HG02571 (cell line): ENCODE measurements at regions not wholly inside any gene's neighbourhood (a gene's known extent, or its start where the extent isn't known, plus 50 kb on each side); places are given as distances from the start of the nearest gene placed in this dataset.

Source experiments
- ATAC-seq: cut with Tn5 transposase; IDR thresholded peaks from one replicate; pipeline ENCODE4 v1.9.1; 2021; ENCODE audit warnings: mild to moderate bottlenecking, moderate library complexity; ENCODE audit not compliant: unreplicated experiment

DNA sequence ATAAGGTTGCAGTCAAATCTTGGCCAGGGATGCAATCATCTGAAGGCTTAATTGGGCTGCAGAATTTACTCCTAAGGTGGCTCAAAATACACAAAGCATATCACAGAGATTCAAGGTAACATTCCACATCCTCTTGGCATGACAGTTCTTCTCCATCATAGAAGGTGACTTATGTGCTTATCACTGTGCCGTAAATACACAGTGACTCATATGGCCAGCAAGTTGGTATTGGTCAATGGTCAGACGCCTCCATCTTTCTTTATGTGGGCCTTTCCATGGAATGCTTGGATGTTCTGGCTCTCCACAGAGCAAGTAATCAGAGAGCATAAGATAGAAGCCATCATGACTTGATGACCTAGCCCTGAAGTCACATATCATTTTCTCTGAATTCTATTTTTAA lies 168.8 kb upstream of the ST8SIA2 start:
- ATAC-seq = no peak

DNA sequence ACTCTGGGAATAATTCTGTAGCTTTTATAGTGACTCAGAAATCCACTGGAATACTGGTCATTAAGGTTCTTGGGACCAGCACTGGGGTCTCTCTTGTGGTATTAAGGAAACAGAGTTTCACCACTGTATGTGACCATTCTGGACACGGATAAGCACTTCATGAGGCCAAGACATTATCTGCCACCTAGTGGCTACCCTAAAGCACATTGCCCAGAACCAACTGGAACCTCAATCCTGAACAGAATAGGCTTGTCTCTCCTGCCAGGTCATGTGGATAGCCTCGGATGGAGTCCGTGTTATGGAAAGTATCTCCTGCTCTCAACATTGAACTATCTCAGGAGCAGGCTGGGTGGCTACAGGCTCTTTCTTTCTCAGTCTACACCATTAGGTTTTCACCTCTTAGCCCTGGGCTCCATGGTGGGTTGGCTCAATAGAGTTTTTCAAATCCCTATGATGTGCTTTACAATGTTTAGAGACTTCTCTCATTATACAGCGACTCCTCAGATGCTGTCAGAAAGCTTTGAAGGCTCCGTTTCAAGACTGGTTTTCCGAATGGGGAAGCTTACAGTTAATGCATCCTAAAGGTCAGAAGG lies 167.6 kb upstream of the ST8SIA2 start:
- ATAC-seq = no peak

- ATAC-seq = no peak
These were observed 164.9 kb upstream of the ST8SIA2 start for GRCh38 chr15:92228830-92229229.

DNA sequence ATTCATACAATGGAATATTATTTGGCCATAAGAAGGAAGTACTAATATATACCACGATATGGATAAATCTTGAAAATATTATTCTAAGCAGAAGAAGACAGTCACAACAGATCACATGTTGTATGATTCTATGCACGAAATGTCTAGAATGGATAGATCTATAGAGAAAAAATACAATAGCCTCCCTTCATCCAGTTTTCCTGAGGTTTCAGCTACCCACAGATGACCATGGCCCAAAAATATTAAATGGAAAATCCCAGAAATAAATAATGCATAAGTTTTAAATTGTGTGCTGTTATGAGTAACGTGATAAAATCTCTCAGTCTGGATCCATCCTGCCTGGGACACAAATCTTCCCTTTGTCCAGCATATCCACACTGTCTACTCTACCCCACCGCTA lies 162.2 kb upstream of the ST8SIA2 start:
- ATAC-seq = no peak

GRCh38 chr15:92232317-92232716 lies 161.4 kb upstream of the ST8SIA2 start:
- ATAC-seq = no peak

DNA sequence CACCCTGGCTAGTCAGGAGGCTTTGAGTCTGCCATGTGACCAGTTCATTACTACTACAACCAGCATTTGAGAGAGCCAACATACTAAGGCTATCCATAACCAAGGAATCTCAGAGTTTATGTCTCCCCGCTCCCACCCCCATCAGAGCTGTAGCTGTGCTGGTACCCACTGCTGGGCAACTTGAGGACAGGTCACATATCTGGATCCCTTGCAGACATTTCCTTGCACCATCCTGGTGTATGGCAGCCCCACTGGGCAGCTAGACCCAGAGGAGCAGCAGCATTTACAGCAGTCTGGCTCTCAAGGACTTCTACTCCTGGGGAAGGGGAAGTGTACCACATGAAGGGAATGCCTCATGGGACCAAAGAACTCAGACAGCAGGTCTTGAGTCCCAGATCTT lies 160.8 kb upstream of the ST8SIA2 start:
- no peak for ATAC-seq

DNA sequence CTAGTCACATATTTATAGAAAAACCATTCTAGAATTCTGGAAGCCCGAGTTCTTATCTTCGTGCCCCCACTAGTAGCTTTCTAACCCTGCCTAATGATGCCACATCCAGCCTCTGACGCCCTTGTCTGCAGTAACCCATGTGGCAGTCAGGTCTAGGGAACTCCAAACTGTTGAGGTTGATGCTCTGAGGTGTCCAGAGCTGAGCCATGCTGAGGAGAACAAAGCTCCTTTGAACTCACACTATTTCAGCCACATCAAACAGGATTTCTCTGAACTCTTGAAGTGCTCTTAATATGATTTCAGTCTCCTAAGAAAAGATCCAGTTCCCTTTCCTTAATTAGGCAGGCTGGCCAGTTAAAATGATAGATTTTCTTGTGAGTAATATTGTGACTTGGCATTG lies 150.5 kb upstream of the ST8SIA2 start:
- no peak for ATAC-seq

DNA sequence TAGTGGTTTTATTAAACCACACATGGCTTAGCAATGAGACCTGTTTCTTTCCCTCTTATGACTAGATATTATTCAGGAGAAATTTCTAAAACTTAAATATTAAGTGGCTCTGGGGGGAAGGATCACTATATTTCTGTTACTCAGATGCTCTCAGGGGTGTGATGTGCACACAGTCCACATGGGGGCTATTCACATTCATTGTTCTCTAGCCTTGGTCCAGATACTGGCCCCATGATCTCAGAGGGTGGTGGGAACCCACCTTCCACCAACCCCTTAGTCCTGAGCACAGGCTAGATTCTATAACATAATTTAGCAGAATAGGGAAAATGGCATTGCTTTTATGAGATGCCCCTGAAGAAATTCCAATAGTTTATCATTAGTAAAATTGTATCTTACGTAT lies 149.0 kb upstream of the ST8SIA2 start:
- ATAC-seq = no peak

GRCh38 chr15:92247649-92248242 lies 145.9 kb upstream of the ST8SIA2 start:
- ATAC-seq = no peak

GRCh38 chr15:92266796-92267685 lies 126.6 kb upstream of the ST8SIA2 start:
- ATAC-seq = no peak

GRCh38 chr15:92268900-92269299 lies 124.8 kb upstream of the ST8SIA2 start:
- ATAC-seq = no peak

GRCh38 chr15:92271179-92271578 lies 122.5 kb upstream of the ST8SIA2 start:
- no peak for ATAC-seq

GRCh38 chr15:92272106-92272505 lies 121.6 kb upstream of the ST8SIA2 start:
- no peak for ATAC-seq

DNA sequence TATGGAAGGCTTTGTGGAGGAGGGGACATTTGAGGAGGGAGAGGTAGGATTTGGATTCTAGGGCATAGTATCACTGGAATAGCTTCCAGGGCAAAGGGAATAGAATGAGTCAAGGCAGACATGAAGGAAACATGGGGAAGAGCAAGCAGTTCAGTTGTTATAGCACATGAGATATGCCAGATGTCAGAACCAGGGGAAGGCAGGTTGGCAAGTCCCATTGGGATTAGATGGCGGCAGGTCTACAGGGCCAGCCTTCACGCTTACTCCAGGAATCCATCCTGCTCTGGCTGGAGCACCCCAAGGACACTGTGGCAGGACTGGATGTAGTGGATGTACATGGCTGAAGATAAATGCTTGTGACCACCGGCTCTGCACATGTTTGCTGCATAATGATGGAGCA lies 120.4 kb upstream of the ST8SIA2 start:
- no peak for ATAC-seq

GRCh38 chr15:92273723-92274122 lies 120.0 kb upstream of the ST8SIA2 start:
- no peak for ATAC-seq

- no peak for ATAC-seq
These were observed 115.9 kb upstream of the ST8SIA2 start for GRCh38 chr15:92277776-92278175.

DNA sequence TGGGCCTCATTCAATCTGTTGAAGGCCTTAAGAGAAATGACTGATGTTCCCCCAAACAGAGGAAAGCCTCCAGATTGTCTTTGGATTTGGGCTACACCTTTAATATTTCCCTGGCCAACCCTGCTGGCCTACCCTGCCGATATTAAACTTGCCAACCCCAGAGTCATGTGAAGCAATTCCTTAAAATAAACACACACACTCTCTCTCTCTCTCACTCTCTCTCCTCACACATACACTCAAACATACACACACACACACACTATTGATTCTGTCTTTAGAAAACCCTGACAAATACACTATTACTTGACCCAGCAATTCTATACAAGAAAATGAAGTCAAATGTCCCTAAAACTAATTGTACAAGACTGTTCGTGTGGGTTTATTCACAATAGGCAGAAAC lies 109.9 kb upstream of the ST8SIA2 start:
- ATAC-seq = no peak

- peak; percentile 83 for ATAC-seq
These were observed 104.9 kb upstream of the ST8SIA2 start for GRCh38 chr15:92288755-92289154.

DNA sequence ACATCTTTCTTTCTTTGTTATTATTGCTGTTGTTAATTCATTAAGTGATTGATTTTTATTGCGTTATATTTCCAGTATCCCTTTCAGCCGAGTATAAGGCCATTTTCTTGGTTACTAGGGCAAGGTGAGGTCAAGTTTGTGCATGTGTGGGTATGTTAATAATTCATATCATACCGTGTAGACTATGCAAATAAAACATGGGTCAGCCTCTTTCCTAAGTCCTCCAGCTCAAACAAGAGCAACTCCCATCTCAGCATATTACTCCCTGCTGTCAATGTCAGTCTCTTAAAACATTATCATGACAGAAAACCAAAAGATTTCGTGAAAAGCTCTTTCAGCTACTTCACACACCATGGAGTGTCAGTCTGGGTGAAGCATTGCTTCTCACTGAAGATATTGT lies 103.9 kb upstream of the ST8SIA2 start:
- no peak for ATAC-seq

- no peak for ATAC-seq
These were observed 103.2 kb upstream of the ST8SIA2 start for GRCh38 chr15:92290359-92290992.

DNA sequence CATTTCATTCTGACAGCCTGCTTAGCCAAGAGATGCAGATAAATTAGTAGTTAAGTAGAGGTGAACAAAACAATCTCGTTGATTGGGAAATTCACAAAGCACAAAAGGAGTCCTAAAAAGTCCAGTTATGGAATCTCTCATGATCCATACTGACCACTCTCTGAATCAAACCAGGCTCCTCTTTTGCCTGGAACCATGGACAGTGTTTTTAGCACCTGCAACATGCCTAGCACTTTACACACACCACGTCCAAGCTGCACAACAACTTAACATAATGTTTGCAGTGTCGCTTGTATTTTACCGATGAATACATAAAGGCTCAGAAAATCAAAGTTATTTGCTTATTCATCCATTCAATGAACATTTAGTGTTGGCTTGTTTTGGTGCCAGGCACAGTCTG lies 101.8 kb upstream of the ST8SIA2 start:
- no peak for ATAC-seq

- ATAC-seq = no peak
These were observed 98.9 kb upstream of the ST8SIA2 start for GRCh38 chr15:92294759-92295158.
